ENCODE measurements at regions not wholly inside any gene's neighbourhood (a gene's known extent, or its start where the extent isn't known, plus 50 kb on each side); places are given as distances from the start of the nearest gene placed in this dataset.

DNA sequence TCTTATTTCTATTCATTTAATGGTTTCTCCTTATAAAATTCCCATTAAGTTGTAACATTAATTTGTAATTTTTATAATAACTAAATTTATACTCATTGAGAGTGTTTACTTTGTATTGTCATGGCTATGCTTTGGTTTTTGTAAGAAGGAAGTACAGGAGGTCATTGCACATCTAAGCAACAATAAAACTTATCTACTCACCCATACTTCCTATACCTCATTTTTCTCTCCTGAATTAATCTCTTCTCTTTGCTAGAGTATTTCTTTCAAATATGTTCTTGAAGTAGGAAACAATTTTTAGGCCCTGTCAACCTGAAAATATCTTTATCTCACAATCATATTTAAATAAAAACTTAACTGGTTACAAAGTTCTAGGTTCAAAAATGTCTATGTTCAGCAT lies 95.4 kb upstream of the WDR11 start:
- Histone ChIP-seq H3K4me3 (ENCODE audit: low read depth, low read length) (no peak overlapping the region), H3K27me3 (ENCODE audit: control insufficient read depth, insufficient read depth, low read length) (no peaks in the 10 kb centered on the region), H3K36me3 (ENCODE audit: control insufficient read depth, insufficient read depth, low read length) (no peaks in the 10 kb centered on the region), H3K27ac (ENCODE audit: low read depth, low read length) (no peak overlapping the region), H3K9me3 (ENCODE audit: control insufficient read depth, insufficient read depth, low read depth, low read length) (no peaks in the 10 kb centered on the region), H3K4me1 (ENCODE audit: control insufficient read depth, insufficient read depth, low read length) (no peaks in the 10 kb centered on the region), H3K9ac (ENCODE audit: low read length) (no peak overlapping the region)

- H3K4me3 ChIP-seq (ENCODE audit: low read depth, low read length), result no peak overlapping the region
- H3K9me3 ChIP-seq (ENCODE audit: control insufficient read depth, insufficient read depth, low read depth, low read length), result no peaks in the 10 kb centered on the region
- no peaks in the 10 kb centered on the region for H3K27me3 ChIP-seq (ENCODE audit: control insufficient read depth, insufficient read depth, low read length)
- peaks cover 3% of the 10 kb centered on the region; the same call in 1 of the 2 replicates for H3K4me1 ChIP-seq (ENCODE audit: control insufficient read depth, insufficient read depth, low read length)
- no peaks in the 10 kb centered on the region for H3K36me3 ChIP-seq (ENCODE audit: control insufficient read depth, insufficient read depth, low read length)
- H3K27ac ChIP-seq (ENCODE audit: low read depth, low read length), result no peak overlapping the region
- no peak overlapping the region for H3K9ac ChIP-seq (ENCODE audit: low read length)
Measured at GRCh38 chr10:120760253-120760652, 90.9 kb upstream of the WDR11 start.

- Histone ChIP-seq H3K36me3 (ENCODE audit: control insufficient read depth, insufficient read depth, low read length) (no peaks in the 10 kb centered on the region), H3K9ac (ENCODE audit: low read length) (no peak overlapping the region), H3K4me1 (ENCODE audit: control insufficient read depth, insufficient read depth, low read length) (peaks cover 8% of the 10 kb centered on the region), H3K4me3 (ENCODE audit: low read depth, low read length) (no peak overlapping the region), H3K27me3 (ENCODE audit: control insufficient read depth, insufficient read depth, low read length) (no peaks in the 10 kb centered on the region), H3K9me3 (ENCODE audit: control insufficient read depth, insufficient read depth, low read depth, low read length) (no peaks in the 10 kb centered on the region), H3K27ac (ENCODE audit: low read depth, low read length) (no peak overlapping the region)
Measured at GRCh38 chr10:120761951-120762350, 89.2 kb upstream of the WDR11 start.

DNA sequence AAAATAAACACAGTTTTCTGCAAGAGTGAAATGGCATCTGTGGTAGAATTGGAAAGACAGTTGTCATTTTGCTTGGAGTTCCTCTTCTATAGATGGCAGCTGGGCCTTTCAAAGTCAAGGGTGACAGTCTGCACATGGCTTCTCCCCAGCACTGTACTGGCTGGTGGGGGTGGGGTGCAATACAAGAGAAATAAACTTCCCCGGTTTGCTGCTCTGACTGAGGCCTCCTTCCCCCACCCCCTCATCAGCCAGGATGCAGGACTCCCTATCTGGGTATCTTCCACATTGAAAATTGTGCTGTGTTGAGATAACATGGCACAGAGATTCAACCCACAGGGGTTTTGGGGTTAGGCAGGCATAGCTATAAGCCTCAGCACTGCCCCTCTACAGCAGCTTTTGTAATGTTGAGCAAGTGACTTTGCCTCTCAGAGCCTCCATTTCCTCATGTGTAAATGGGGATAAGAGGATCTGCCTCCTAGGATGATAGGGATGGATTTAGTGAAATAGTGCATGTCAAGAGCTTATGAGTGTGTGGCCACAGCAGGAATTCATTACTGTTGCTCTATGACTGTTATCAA lies 85.8 kb upstream of the WDR11 start:
- Histone ChIP-seq H3K9ac (ENCODE audit: low read length) (no peak overlapping the region), H3K27ac (ENCODE audit: low read depth, low read length) (no peak overlapping the region), H3K4me3 (ENCODE audit: low read depth, low read length) (no peak overlapping the region), H3K4me1 (ENCODE audit: control insufficient read depth, insufficient read depth, low read length) (peaks cover 8% of the 10 kb centered on the region), H3K36me3 (ENCODE audit: control insufficient read depth, insufficient read depth, low read length) (no peaks in the 10 kb centered on the region), H3K27me3 (ENCODE audit: control insufficient read depth, insufficient read depth, low read length) (no peaks in the 10 kb centered on the region), H3K9me3 (ENCODE audit: control insufficient read depth, insufficient read depth, low read depth, low read length) (no peaks in the 10 kb centered on the region)

DNA sequence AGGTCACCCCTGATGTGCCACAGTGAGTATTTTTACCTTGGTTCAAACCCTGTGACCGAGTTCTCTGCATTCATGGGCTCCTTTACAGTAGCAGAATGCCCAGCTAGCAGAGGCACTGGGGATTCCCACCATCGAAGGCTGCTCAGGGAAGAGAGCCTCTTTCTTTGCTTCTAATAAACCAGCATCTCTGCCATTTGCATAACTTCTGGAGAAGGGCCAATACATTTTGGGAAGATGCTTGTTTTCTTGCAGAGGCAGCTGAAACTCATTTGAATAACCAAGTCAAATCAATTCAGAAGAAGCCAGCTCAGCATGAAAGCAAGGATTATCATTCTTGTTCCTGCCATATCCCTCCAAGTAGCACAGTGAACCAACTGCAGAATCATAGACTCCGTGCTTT lies 82.9 kb upstream of the WDR11 start:
- Histone ChIP-seq H3K9me3 (ENCODE audit: control insufficient read depth, insufficient read depth, low read depth, low read length) (no peaks in the 10 kb centered on the region), H3K27me3 (ENCODE audit: control insufficient read depth, insufficient read depth, low read length) (no peaks in the 10 kb centered on the region), H3K27ac (ENCODE audit: low read depth, low read length) (no peak overlapping the region), H3K4me1 (ENCODE audit: control insufficient read depth, insufficient read depth, low read length) (peaks cover 8% of the 10 kb centered on the region), H3K9ac (ENCODE audit: low read length) (no peak overlapping the region), H3K4me3 (ENCODE audit: low read depth, low read length) (no peak overlapping the region), H3K36me3 (ENCODE audit: control insufficient read depth, insufficient read depth, low read length) (no peaks in the 10 kb centered on the region)

DNA sequence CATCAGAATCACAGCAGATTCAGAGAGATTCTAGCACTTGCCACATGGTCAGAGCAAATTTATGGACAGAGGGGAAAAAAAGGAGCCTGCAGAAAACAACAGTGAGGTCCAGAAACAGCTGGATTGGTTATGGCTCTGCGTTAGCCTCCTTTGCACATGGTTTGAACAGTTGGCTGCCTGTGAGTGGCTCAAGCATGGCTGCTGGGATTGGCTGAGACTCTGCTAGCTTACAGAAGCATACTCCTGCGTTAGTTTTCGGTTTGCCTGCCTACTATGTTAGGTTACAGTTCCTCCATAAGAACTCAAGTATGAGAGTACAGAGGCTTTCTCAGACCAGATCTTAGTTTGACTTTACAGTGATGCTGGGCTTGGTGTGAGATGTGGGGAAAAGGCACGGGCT lies 80.7 kb upstream of the WDR11 start:
- no peak overlapping the region for H3K9ac ChIP-seq (ENCODE audit: low read length)
- H3K4me1 ChIP-seq (ENCODE audit: control insufficient read depth, insufficient read depth, low read length), result peaks cover 3% of the 10 kb centered on the region
- H3K9me3 ChIP-seq (ENCODE audit: control insufficient read depth, insufficient read depth, low read depth, low read length), result no peaks in the 10 kb centered on the region
- no peaks in the 10 kb centered on the region for H3K27me3 ChIP-seq (ENCODE audit: control insufficient read depth, insufficient read depth, low read length)
- no peaks in the 10 kb centered on the region for H3K36me3 ChIP-seq (ENCODE audit: control insufficient read depth, insufficient read depth, low read length)
- no peak overlapping the region for H3K27ac ChIP-seq (ENCODE audit: low read depth, low read length)
- no peak overlapping the region for H3K4me3 ChIP-seq (ENCODE audit: low read depth, low read length)

- Histone ChIP-seq H3K9ac (ENCODE audit: low read length) (no peak overlapping the region), H3K4me3 (ENCODE audit: low read depth, low read length) (no peak overlapping the region), H3K4me1 (ENCODE audit: control insufficient read depth, insufficient read depth, low read length) (no peaks in the 10 kb centered on the region), H3K27me3 (ENCODE audit: control insufficient read depth, insufficient read depth, low read length) (no peaks in the 10 kb centered on the region), H3K9me3 (ENCODE audit: control insufficient read depth, insufficient read depth, low read depth, low read length) (no peaks in the 10 kb centered on the region), H3K36me3 (ENCODE audit: control insufficient read depth, insufficient read depth, low read length) (no peaks in the 10 kb centered on the region), H3K27ac (ENCODE audit: low read depth, low read length) (no peak overlapping the region)
Measured at GRCh38 chr10:120776442-120776841, 74.7 kb upstream of the WDR11 start.

- H3K4me1 ChIP-seq (ENCODE audit: control insufficient read depth, insufficient read depth, low read length), result no peaks in the 10 kb centered on the region
Measured at GRCh38 chr10:120782336-120782735, 68.8 kb upstream of the WDR11 start.

GRCh38 chr10:120783098-120783497 lies 68.1 kb upstream of the WDR11 start:
- Histone ChIP-seq H3K9me3 (ENCODE audit: control insufficient read depth, insufficient read depth, low read depth, low read length) (peaks cover 2% of the 10 kb centered on the region; the same call in 1 of the 2 replicates), H3K4me1 (ENCODE audit: control insufficient read depth, insufficient read depth, low read length) (no peaks in the 10 kb centered on the region), H3K27ac (ENCODE audit: low read depth, low read length) (no peak overlapping the region), H3K9ac (ENCODE audit: low read length) (no peak overlapping the region), H3K27me3 (ENCODE audit: control insufficient read depth, insufficient read depth, low read length) (no peaks in the 10 kb centered on the region), H3K36me3 (ENCODE audit: control insufficient read depth, insufficient read depth, low read length) (no peaks in the 10 kb centered on the region), H3K4me3 (ENCODE audit: low read depth, low read length) (no peak overlapping the region)

More at GRCh38 chr10:120782336-120782735, 68.8 kb upstream of the WDR11 start:
- H3K36me3 ChIP-seq (ENCODE audit: control insufficient read depth, insufficient read depth, low read length), result no peaks in the 10 kb centered on the region
- no peak overlapping the region for H3K4me3 ChIP-seq (ENCODE audit: low read depth, low read length)
- peaks cover 2% of the 10 kb centered on the region; the same call in 1 of the 2 replicates for H3K9me3 ChIP-seq (ENCODE audit: control insufficient read depth, insufficient read depth, low read depth, low read length)
- no peak overlapping the region for H3K27ac ChIP-seq (ENCODE audit: low read depth, low read length)
- no peak overlapping the region for H3K9ac ChIP-seq (ENCODE audit: low read length)
- no peaks in the 10 kb centered on the region for H3K27me3 ChIP-seq (ENCODE audit: control insufficient read depth, insufficient read depth, low read length)

GRCh38 chr10:120783867-120784266 lies 67.3 kb upstream of the WDR11 start:
- no peak overlapping the region for H3K9ac ChIP-seq (ENCODE audit: low read length)
- H3K36me3 ChIP-seq (ENCODE audit: control insufficient read depth, insufficient read depth, low read length), result no peaks in the 10 kb centered on the region
- H3K4me1 ChIP-seq (ENCODE audit: control insufficient read depth, insufficient read depth, low read length), result no peaks in the 10 kb centered on the region
- peaks cover 2% of the 10 kb centered on the region; the same call in 1 of the 2 replicates for H3K9me3 ChIP-seq (ENCODE audit: control insufficient read depth, insufficient read depth, low read depth, low read length)
- no peak overlapping the region for H3K4me3 ChIP-seq (ENCODE audit: low read depth, low read length)
- no peak overlapping the region for H3K27ac ChIP-seq (ENCODE audit: low read depth, low read length)
- H3K27me3 ChIP-seq (ENCODE audit: control insufficient read depth, insufficient read depth, low read length), result no peaks in the 10 kb centered on the region

DNA sequence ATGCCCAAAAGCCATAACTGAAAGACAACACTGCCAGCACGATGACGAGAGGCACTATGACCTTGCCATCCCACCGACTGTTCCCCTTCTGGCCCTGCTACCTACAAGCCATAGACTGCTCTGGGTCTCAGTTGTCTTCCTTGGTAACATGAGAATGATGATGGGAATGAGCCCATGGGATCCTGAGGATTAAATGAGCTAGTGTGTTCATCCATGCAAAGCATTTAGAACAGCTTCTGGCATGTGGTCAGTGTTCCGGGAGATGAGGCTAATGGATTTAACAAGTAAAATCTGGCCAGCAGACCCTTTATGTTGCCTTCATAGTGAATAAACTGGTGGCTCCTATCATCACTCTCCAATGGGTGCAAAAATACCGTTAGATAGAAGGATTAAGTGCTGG lies 62.4 kb upstream of the WDR11 start:
- Histone ChIP-seq H3K36me3 (ENCODE audit: control insufficient read depth, insufficient read depth, low read length) (no peaks in the 10 kb centered on the region), H3K9ac (ENCODE audit: low read length) (no peak overlapping the region)

More for the DNA sequence above, 62.4 kb upstream of the WDR11 start:
- Histone ChIP-seq H3K4me1 (ENCODE audit: control insufficient read depth, insufficient read depth, low read length) (peaks cover 8% of the 10 kb centered on the region; the same call in 1 of the 2 replicates), H3K27me3 (ENCODE audit: control insufficient read depth, insufficient read depth, low read length) (no peaks in the 10 kb centered on the region), H3K27ac (ENCODE audit: low read depth, low read length) (no peak overlapping the region), H3K9me3 (ENCODE audit: control insufficient read depth, insufficient read depth, low read depth, low read length) (peaks cover 2% of the 10 kb centered on the region; the same call in 1 of the 2 replicates), H3K4me3 (ENCODE audit: low read depth, low read length) (no peak overlapping the region)
